Medulla oblongata (tissue), 1 donor: ENCODE measurements at regions not wholly inside any gene's neighbourhood (a gene's known extent, or its start where the extent isn't known, plus 50 kb on each side); places are given as distances from the start of the nearest gene placed in this dataset.
"Not testable (repeated sequence)": the region's sequence is repeated elsewhere in the genome, so short reads cannot be mapped to it uniquely, and the experiment has no call there.

Experiments
- DNase-seq: peaks from one replicate; pipeline ENCODE4 v3.0.0-alpha.2; 2015; ENCODE audit errors: extremely low spot score

- DNase-seq, result no peak
These were observed 234.6 kb downstream of the GADD45G start for GRCh38 chr9:89839449-89839848.

DNA sequence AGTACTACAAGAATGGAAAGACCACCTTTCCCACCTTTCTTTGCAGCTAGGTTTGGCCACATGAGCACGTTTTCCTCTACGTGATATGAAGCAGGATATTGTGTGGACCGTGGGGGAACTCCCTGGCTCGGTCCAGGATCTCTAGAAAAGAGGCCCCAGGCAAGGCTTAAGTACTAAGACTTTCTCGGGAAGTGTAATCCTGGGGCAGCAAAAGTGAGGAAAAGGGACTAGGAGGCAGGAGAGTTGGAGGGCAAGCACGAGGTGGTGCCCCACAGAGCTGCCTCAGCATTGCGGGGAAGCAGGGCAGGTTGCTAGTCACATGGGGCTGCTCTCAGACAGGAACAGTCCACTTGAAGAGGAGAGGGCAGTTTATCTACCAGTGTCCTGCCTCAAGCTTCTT lies 235.1 kb downstream of the GADD45G start:
- no peak for DNase-seq

- DNase-seq, result no peak
These were observed 236.6 kb downstream of the GADD45G start for GRCh38 chr9:89841456-89841855.

DNA sequence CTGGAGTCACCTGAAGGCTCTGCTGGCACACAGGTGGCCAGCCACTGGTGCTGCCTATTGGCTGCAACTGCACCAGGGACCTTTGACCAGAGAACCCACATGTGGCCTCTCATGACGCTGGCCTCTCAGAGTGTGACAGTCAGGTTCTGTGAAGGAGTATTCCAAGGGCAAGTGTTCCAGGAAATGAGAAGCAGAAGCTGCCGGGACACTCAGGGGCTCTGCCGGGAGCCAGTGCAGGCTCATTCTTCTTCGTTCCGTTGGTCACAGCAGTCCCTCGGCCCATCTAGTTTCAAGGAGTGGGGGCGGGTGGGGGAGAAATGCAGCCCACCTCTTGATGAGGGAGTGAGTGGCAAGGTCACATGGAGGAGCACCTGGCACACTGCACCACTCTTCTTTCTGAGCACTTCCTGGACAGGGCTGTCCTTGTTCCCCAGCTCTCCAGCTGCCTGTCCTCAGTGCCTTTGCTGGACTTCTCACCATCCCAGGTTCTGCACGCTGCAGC lies 237.5 kb downstream of the GADD45G start:
- no peak for DNase-seq

GRCh38 chr9:89843074-89843473 lies 238.3 kb downstream of the GADD45G start:
- DNase-seq, result no peak

DNA sequence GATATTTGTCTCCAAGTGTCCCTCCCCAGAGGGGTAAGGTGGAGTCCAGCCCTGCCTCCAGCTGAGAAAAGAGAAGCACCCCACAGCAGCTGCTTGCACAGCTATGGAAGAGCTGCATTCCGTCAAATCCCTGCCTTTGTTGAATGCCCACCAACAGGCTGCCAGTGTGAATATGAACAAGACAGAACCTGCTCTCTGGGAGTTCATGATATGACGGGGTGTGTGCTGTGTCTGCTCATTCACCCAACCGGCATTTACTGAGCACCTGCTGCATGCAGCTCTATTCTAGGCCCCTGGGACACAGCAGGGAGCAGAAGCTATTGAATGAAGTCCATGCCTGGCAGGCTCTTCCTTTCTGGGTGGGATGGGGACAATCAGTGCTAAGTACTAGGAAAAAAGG lies 238.8 kb downstream of the GADD45G start:
- DNase-seq, result no peak

GRCh38 chr9:89844075-89844474 lies 239.3 kb downstream of the GADD45G start:
- DNase-seq, result no peak

DNA sequence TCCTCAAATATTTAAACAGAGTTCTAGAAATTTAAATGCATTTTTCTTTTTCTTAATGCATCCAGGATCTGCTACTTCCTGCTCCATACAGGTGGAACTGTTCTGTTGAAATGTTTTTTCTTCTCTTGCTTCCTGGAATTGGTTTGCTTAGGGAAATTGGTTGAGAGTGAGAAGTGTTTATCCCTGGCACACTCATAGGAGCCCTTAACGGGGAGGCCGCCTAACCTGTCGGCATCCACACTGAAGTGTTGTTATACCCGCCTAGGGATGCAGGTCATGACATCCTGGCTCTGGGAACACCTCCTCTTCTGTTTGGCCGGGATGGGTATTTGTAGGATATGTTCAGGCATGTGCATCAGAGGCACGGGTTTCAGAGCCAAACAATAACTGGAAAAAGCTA lies 239.7 kb downstream of the GADD45G start:
- no peak for DNase-seq

DNA sequence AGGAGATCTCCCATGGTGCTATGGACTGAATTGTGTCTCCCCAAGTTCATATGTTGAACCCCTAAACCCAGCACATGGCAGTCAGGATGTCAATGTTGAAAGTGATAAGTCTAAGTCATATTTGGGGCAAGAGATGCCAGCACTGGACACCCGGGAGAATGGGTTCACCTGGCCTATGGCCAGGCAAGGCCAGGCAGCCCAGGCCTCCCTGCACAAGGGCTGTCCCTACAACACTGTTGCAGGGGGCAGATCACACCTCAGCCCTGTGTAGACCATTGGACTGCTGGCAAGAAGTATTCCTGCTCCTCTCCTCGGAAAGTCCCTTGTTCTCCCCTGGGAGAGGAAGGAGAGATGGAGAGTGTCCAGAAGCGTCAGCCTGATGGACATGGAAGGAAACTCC lies 240.5 kb downstream of the GADD45G start:
- no peak for DNase-seq

DNA sequence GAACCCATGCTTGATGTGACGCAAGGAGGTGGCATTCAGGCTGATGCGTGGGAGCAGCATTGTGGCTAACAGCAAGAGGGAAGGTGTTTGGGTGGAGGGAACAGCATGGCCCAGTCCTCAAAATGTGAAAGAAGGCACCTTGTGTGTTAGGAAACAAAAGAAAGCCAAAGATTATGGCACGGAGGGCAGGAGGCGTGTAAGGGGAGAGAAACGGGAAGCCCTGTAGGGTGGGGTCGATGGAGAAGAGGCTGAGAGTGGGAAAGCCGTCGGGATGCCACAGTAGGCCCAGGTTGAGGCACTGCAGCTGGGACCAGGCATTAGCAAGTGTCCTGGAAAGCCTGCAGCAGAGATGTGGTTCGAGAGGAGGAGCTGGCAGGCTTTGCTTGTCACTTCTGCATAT lies 241.1 kb downstream of the GADD45G start:
- DNase-seq, result no peak

GRCh38 chr9:89848060-89849040 lies 243.5 kb downstream of the GADD45G start:
- DNase-seq, result no peak

DNA sequence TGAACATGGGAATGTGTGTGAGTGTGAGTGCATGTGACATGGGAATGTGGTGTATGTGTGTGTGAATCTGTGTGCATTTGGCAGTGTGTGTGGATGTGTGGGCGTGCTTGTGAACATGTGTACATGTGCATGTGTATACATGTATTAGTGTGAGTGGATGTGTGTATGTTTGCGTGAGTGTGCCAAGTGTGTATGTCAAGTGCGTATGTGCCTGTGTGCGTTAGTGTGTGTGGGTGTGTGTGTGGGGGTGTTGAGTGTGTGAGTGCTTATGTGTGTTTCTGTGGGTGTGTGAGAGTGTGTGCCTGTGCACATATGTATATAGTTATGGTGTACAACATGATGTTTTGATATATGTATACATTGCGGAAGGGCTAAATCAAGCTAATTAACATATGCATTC lies 244.3 kb downstream of the GADD45G start:
- no peak for DNase-seq

DNA sequence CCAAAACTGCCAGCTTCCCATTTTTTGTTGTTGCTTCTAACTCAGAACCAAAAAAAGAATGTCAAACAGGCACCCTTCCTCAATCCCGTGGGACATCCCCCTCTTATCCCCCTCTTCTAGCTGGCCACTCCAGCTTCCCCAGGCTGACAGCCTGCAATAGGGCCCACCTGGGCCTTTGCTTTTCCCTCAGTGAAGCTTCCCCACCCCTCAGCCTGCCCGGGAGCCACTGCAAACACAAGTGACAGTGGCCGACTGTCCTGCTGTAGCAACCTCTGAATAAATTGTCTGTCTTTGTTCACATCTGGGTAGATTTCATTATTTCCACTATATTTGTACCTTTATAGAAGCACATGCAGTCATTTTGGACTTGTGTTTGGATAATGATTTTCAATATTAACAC lies 245.3 kb downstream of the GADD45G start:
- no peak for DNase-seq

DNA sequence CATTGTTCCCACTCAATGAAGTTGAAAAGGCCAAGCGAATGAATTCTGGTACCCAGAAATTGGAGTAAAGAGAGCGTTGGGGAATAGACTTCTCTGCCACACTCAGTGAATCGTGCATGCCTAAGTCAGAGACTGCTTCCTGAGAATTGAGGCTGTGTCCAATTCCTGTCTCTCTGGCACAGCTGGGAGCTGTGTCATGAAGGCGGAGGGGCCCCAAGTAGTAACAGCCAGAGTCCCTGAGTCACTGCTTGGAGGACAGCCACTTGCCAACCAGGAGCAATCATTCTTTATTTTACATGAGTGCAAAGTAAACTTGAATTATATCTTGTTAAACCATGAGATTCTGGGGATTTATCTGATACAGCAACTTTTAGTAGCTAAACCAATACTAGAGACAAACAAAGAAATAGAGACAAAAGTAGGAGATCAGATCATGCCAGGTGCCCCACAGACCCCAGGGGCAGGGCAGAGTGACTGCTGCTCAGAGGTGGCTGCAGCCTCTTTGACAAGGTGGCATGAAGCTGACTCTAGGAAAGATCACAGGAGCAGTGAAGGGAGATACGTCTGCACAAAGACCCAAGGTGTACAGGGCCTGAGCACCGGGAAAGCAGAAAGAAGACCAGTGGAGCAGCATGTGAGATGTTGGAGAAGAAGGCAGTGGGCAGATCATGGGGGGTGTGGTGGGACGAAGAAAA lies 246.0 kb downstream of the GADD45G start:
- peak; percentile 49 for DNase-seq

GRCh38 chr9:89853161-89853560 lies 248.3 kb downstream of the GADD45G start:
- DNase-seq, result no peak

DNA sequence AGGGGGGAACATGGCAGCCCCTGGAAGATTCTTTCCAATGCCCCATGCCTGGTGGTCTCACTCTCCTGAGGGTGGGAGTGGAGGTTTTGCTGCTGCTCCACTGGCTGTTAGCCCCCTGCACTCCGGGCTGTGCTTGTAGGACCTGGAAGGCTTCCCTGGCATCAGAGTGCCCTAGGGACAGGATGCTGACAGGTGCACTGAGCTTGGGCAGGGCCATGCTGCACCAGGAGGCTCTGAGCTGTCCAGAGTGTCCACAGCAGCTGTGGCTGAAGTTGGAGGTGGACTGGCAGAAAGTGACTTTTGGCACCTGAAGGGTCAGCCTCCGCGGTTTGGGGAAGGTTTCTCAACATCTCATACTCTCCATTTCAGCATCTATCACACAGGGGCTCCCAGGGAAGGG lies 249.1 kb downstream of the GADD45G start:
- DNase-seq, result no peak

- DNase-seq, result no peak
These were observed 250.1 kb downstream of the GADD45G start for GRCh38 chr9:89854715-89855475.

DNA sequence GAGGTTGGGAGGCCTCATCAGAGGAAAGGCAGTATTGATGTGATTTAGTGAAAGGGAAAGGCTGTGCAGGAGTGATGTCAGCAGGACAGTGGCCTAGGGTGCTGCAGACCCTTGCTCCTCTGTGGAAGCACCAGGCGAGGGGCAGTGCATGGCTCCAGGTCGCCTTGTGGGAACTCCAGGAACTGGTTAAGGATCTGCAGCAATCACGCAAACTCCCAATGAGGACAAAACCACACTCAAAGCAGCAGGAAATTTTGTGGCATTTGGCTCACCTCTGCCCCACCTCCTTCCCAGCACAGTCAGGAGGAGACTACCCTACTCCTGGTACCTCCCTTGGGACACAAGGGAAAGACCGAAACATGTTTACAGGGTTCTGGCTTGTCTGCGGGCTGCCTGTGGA lies 251.5 kb downstream of the GADD45G start:
- not testable (repeated sequence) for DNase-seq

GRCh38 chr9:89856950-89857349 lies 252.1 kb downstream of the GADD45G start:
- not testable (repeated sequence) for DNase-seq

DNA sequence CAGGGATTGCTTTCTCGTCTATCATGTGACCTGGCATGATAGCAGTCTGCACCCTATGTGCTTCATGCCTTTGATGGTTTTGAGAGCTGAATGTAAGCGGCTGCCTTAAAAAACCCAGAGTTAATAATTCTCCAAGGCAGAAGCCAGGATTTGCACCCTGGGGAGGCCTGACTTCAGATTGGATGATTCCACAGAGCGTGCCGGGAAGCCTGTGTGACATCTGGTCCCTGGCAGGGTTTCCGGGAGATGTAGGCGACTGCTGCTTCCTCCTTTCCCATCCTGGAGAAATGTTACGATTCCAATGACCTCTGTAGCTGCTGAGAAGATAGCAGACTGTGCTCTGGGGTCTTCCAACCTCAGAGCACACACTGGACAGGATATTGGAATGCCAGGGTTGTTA lies 255.0 kb downstream of the GADD45G start:
- DNase-seq, result not testable (repeated sequence)

- DNase-seq, result not testable (repeated sequence)
These were observed 256.6 kb downstream of the GADD45G start for GRCh38 chr9:89861371-89861770.

- no peak for DNase-seq
These were observed 257.5 kb downstream of the GADD45G start for GRCh38 chr9:89862316-89862715.
